ENCODE measurements at regions not wholly inside any gene's neighbourhood (a gene's known extent, or its start where the extent isn't known, plus 50 kb on each side); places are given as distances from the start of the nearest gene placed in this dataset.

GRCh38 chr3:176097027-176097426 is 1100.3 kb downstream of the TBL1XR1 start:
- TF ChIP-seq CTCF (IDR thresholded peaks at IDR 0.05): no peak
- TF ChIP-seq POLR2A (IDR thresholded peaks at IDR 0.05): no peak

Measured in thyroid gland (tissue), 4 donors.